Lung (tissue), 11 donors: ENCODE measurements at regions not wholly inside any gene's neighbourhood (a gene's known extent, or its start where the extent isn't known, plus 50 kb on each side); places are given as distances from the start of the nearest gene placed in this dataset.

Experiments
- ATAC-seq: fragments of 200-7000 bp; cut with Tn5 transposase; one replicate; pipeline ENCODE4 v1.9.1; 2020; ENCODE audit warnings: moderate number of reproducible peaks; ENCODE audit not compliant: insufficient read depth, low FRiP score
- DNase-seq, 3 donors: peaks; one replicate each; pipeline ENCODE4 v3.0.0-alpha.2; 2013 to 2017
- H3K27ac ChIP-seq, 2 donors: one replicate each; pipeline ENCODE4 v1.5.1; 2013; ENCODE audit warnings: mild to moderate bottlenecking in 2 of 2, moderate library complexity in 2 of 2, control low read depth in 1 of 2, inconsistent platforms in 1 of 2, low read depth in 1 of 2, low read length in 1 of 2
- H3K27me3 ChIP-seq, 3 donors: one replicate each; pipeline ENCODE4 v1.5.1; 2013; ENCODE audit warnings: low read length in 2 of 3; ENCODE audit not compliant: control insufficient read depth in 3 of 3, insufficient read depth in 3 of 3
- H3K36me3 ChIP-seq, 4 donors: one replicate each; pipeline ENCODE4 v1.5.1; 2013; ENCODE audit warnings: low read length in 4 of 4, mild to moderate bottlenecking in 1 of 4, moderate library complexity in 1 of 4; ENCODE audit not compliant: control insufficient read depth in 4 of 4, insufficient read depth in 4 of 4
- H3K4me1 ChIP-seq, 5 donors: one replicate each; pipeline ENCODE4 v1.5.1; 2013; ENCODE audit warnings: low read length in 5 of 5, mild to moderate bottlenecking in 2 of 5, moderate library complexity in 1 of 5; ENCODE audit not compliant: control insufficient read depth in 5 of 5, insufficient read depth in 5 of 5
- H3K4me3 ChIP-seq: one replicate; pipeline ENCODE4 v1.5.1; 2013; ENCODE audit warnings: mild to moderate bottlenecking, control low read depth, moderate library complexity
- H3K9ac ChIP-seq, 2 donors: one replicate each; pipeline ENCODE4 v1.5.1; 2013; ENCODE audit warnings: low read length in 2 of 2, control low read depth in 1 of 2; ENCODE audit not compliant: insufficient read depth in 1 of 2
- H3K9me3 ChIP-seq, 4 donors: one replicate each; pipeline ENCODE4 v1.5.1; 2013; ENCODE audit warnings: low read length in 3 of 4, mild to moderate bottlenecking in 1 of 4, moderate library complexity in 1 of 4; ENCODE audit not compliant: control insufficient read depth in 4 of 4, insufficient read depth in 3 of 4
- WGBS, 2 donors: extraction: QIAGEN DNeasy Blood & Tissue Kit; methylation state at CpG; one replicate each; pipeline ENCODE4 v1.1.7; 2013; 5-methylcytosine and 5-hydroxymethylcytosine counted together
- TF ChIP-seq, protein P1 (sequence below): IDR thresholded peaks from 2 replicates; pipeline ENCODE4 v1.5.1; 2012; ENCODE audit warnings: mild to moderate bottlenecking; ENCODE audit errors: control extremely low read depth, extremely low read depth
- donor health status: control.
- donor health status: control.
- donor health status: Bipolar disorder and iron deficiency.
- donor health status: healthy.
- donor health status: DM: yes; HTN: yes; CAD: no.

- WGBS, 2 donors, result 70 to 73% methylated on average over 6 of the region's 6 CpGs
- ATAC-seq, result no peak
- no peak overlapping the region for H3K9ac ChIP-seq
Observed at GRCh38 chr13:40206241-40207000, 460.0 kb downstream of the FOXO1 start.

GRCh38 chr13:40207001-40207478 lies 459.4 kb downstream of the FOXO1 start:
- ATAC-seq (no peak), DNase-seq (no peak)
- no peak overlapping the region for H3K4me3 ChIP-seq
- H3K9me3 ChIP-seq, result peaks cover 0 to 4% (median 0%) of the 10 kb centered on the region in 4 donors
- peaks cover 0 to 6% (median 0%) of the 10 kb centered on the region in 5 donors for H3K4me1 ChIP-seq
- no peak overlapping the region for H3K9ac ChIP-seq
- no peaks in the 10 kb centered on the region for H3K27me3 ChIP-seq
- no peaks in the 10 kb centered on the region for H3K36me3 ChIP-seq
- TF ChIP-seq, protein P1, sequence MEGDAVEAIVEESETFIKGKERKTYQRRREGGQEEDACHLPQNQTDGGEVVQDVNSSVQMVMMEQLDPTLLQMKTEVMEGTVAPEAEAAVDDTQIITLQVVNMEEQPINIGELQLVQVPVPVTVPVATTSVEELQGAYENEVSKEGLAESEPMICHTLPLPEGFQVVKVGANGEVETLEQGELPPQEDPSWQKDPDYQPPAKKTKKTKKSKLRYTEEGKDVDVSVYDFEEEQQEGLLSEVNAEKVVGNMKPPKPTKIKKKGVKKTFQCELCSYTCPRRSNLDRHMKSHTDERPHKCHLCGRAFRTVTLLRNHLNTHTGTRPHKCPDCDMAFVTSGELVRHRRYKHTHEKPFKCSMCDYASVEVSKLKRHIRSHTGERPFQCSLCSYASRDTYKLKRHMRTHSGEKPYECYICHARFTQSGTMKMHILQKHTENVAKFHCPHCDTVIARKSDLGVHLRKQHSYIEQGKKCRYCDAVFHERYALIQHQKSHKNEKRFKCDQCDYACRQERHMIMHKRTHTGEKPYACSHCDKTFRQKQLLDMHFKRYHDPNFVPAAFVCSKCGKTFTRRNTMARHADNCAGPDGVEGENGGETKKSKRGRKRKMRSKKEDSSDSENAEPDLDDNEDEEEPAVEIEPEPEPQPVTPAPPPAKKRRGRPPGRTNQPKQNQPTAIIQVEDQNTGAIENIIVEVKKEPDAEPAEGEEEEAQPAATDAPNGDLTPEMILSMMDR, result no peak
- WGBS, 2 donors, result 80 to 83% methylated on average over 6 of the region's 6 CpGs
- peak overlapping the region in 1 of 2 donors; percentile 75 for H3K27ac ChIP-seq

More at GRCh38 chr13:40206241-40207000, 460.0 kb downstream of the FOXO1 start:
- Histone ChIP-seq H3K27me3 (no peaks in the 10 kb centered on the region), H3K9me3 (peaks cover 0 to 2% (median 0%) of the 10 kb centered on the region in 4 donors), H3K36me3 (no peaks in the 10 kb centered on the region), H3K27ac (peak overlapping the region in 1 of 2 donors; percentile 75), H3K4me1 (peaks cover 0 to 6% (median 0%) of the 10 kb centered on the region in 5 donors), H3K4me3 (no peak overlapping the region)
- DNase-seq, result no peak
- TF ChIP-seq, protein P1, result no peak

DNA sequence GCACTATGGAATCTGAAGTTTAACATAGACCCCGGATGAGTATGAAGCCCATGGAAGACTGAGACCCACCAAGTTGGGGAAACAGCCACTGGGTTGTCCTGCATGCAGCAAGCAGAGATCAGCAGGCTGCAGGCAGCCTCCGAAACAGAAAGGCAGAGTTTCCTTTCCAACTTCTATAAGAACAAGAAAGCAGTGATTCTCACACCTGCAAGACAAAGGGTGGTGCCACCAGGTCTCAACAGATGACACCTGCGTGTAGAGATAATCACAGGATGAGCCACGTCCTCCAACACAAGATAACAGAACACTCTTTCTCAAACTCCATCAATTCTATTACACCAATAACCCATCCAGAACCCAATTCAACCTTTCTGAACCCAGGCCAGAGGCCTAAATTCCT lies 457.9 kb downstream of the FOXO1 start:
- H3K4me3 ChIP-seq, result no peak overlapping the region
- H3K9ac ChIP-seq, result no peak overlapping the region
- H3K27me3 ChIP-seq, result no peaks in the 10 kb centered on the region
- WGBS, 2 donors, result 92 to 96% methylated on average over 4 of the region's 4 CpGs
- TF ChIP-seq, protein P1, result no peak
- peaks cover 0 to 6% (median 0%) of the 10 kb centered on the region in 5 donors for H3K4me1 ChIP-seq
- ATAC-seq (no peak), DNase-seq (no peak)
- H3K27ac ChIP-seq, result no peak overlapping the region
- no peaks in the 10 kb centered on the region for H3K36me3 ChIP-seq
- H3K9me3 ChIP-seq, result peaks cover 0 to 4% (median 0%) of the 10 kb centered on the region in 4 donors
